Duodenal mucosa (tissue), 2 donors: ENCODE measurements at regions not wholly inside any gene's neighbourhood (a gene's known extent, or its start where the extent isn't known, plus 50 kb on each side); places are given as distances from the start of the nearest gene placed in this dataset.

Source experiments
- H3K27ac ChIP-seq: one replicate; pipeline ENCODE4 v1.7.0; 2013; ENCODE audit warnings: low read depth, low read length
- H3K27me3 ChIP-seq, 2 donors: one replicate each; pipeline ENCODE4 v1.7.0; 2013; ENCODE audit warnings: low read length in 2 of 2, control low read depth in 1 of 2; ENCODE audit not compliant: insufficient read depth in 2 of 2, control insufficient read depth in 1 of 2
- H3K36me3 ChIP-seq, 2 donors: one replicate each; pipeline ENCODE4 v1.7.0; 2013; ENCODE audit warnings: low read length in 2 of 2, control low read depth in 1 of 2; ENCODE audit not compliant: insufficient read depth in 2 of 2, control insufficient read depth in 1 of 2
- H3K4me1 ChIP-seq, 2 donors: one replicate each; pipeline ENCODE4 v1.7.0; 2013; ENCODE audit warnings: low read length in 2 of 2, control low read depth in 1 of 2; ENCODE audit not compliant: insufficient read depth in 2 of 2, control insufficient read depth in 1 of 2
- H3K4me3 ChIP-seq, 2 donors: one replicate each; pipeline ENCODE4 v1.7.0; 2013; ENCODE audit warnings: low read length in 2 of 2, low read depth in 1 of 2
- H3K9ac ChIP-seq, 2 donors: one replicate each; pipeline ENCODE4 v1.7.0; 2013; ENCODE audit warnings: low read length in 2 of 2, low read depth in 1 of 2
- H3K9me3 ChIP-seq, 2 donors: one replicate each; pipeline ENCODE4 v1.7.0; 2013; ENCODE audit warnings: low read length in 2 of 2, control low read depth in 1 of 2; ENCODE audit not compliant: control insufficient read depth in 1 of 2

GRCh38 chr5:3954633-3955032, 359.0 kb downstream of the IRX1 start:
- H3K9me3 ChIP-seq, result peaks cover 0 to 2% of the 10 kb centered on the region in 2 donors
- H3K4me3 ChIP-seq, result no peak overlapping the region
- H3K36me3 ChIP-seq, result no peaks in the 10 kb centered on the region
- H3K27me3 ChIP-seq, result no peaks in the 10 kb centered on the region
- H3K9ac ChIP-seq, result no peak overlapping the region
- H3K27ac ChIP-seq, result no peak overlapping the region
- no peaks in the 10 kb centered on the region for H3K4me1 ChIP-seq

GRCh38 chr5:3957658-3958057, 362.0 kb downstream of the IRX1 start:
- Histone ChIP-seq H3K27ac (no peak overlapping the region), H3K9ac (no peak overlapping the region), H3K4me1 (no peaks in the 10 kb centered on the region), H3K4me3 (no peak overlapping the region), H3K36me3 (no peaks in the 10 kb centered on the region), H3K9me3 (peaks cover 0 to 2% of the 10 kb centered on the region in 2 donors), H3K27me3 (no peaks in the 10 kb centered on the region)

DNA sequence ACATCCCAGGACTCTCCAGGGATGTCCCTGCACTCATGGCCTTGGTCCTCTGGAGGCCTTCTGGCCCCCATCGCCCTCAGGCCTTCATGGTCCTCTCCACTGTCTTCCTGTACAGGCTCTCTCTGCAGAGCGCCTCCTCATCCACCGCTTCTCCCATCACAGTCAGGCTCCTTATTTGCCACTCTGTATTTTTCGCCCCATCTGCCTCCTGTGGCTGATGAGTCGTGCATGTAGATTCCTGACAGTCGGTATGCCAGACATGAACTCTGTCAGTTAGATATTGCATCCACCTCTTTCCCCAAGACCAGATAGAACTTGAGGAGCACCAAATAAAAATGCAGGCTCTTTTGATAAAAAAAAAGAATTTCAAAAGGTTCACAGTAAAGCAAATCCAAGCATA, 362.8 kb downstream of the IRX1 start:
- H3K4me3 ChIP-seq, result no peak overlapping the region
- no peaks in the 10 kb centered on the region for H3K4me1 ChIP-seq
- H3K9ac ChIP-seq, result no peak overlapping the region
- peaks cover 0 to 2% of the 10 kb centered on the region in 2 donors for H3K9me3 ChIP-seq
- no peak overlapping the region for H3K27ac ChIP-seq
- H3K27me3 ChIP-seq, result no peaks in the 10 kb centered on the region
- H3K36me3 ChIP-seq, result no peaks in the 10 kb centered on the region

- Histone ChIP-seq H3K4me3 (no peak overlapping the region), H3K9me3 (peaks cover 0 to 2% of the 10 kb centered on the region in 2 donors), H3K4me1 (no peaks in the 10 kb centered on the region), H3K9ac (no peak overlapping the region), H3K27ac (no peak overlapping the region), H3K36me3 (no peaks in the 10 kb centered on the region), H3K27me3 (no peaks in the 10 kb centered on the region)
Observed at GRCh38 chr5:3962113-3962512, 366.5 kb downstream of the IRX1 start.

DNA sequence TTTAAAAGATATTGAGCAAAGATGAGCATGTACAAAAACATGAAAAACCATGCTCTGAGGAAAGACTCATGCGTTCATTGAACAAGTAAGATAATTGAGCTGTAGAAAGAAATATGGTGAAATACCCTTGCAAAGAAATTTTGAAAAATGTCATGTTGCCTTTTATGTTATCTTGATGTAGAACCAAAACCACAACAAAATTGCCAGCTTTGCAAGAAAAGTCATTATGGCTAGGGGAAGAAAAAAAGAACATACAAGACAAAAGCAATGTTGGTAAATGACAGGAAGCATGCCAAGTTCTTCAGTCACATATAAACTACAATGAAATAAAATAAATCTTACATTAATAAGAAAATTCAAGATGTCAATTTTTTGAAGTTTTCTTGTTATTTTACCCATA, 368.0 kb downstream of the IRX1 start:
- no peaks in the 10 kb centered on the region for H3K36me3 ChIP-seq
- H3K9me3 ChIP-seq, result peaks cover 3 to 10% of the 10 kb centered on the region in 2 donors
- no peak overlapping the region for H3K4me3 ChIP-seq
- no peak overlapping the region for H3K9ac ChIP-seq
- no peak overlapping the region for H3K27ac ChIP-seq
- no peaks in the 10 kb centered on the region for H3K4me1 ChIP-seq
- H3K27me3 ChIP-seq, result no peaks in the 10 kb centered on the region

DNA sequence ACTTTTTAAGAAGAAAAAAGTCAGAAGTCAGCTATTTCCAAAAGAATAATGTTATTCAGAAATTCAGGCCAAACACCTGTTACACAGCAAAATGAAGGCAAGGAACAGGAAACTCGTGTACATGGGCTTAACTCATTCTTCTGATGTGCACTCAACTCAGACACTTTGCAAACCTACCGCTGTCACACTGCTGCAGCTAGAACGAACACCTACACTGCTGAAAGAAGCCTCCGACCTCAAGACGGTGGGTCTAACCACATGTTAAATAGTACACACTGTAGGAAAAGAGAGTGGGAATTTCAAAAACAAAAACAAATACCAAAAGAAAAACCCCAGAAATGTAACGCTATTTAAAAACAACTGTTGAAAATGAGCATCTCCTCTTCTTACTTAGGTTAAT, 384.5 kb downstream of the IRX1 start:
- Histone ChIP-seq H3K4me1 (no peaks in the 10 kb centered on the region), H3K27me3 (no peaks in the 10 kb centered on the region), H3K4me3 (no peak overlapping the region), H3K9ac (no peak overlapping the region), H3K27ac (no peak overlapping the region), H3K36me3 (no peaks in the 10 kb centered on the region), H3K9me3 (peaks cover 0 to 7% of the 10 kb centered on the region in 2 donors)

- Histone ChIP-seq H3K27ac (no peak overlapping the region), H3K9me3 (peaks cover 0 to 4% of the 10 kb centered on the region in 2 donors), H3K27me3 (no peaks in the 10 kb centered on the region), H3K4me1 (no peaks in the 10 kb centered on the region), H3K4me3 (no peak overlapping the region), H3K9ac (no peak overlapping the region), H3K36me3 (no peaks in the 10 kb centered on the region)
Observed at GRCh38 chr5:3987867-3988266, 392.2 kb downstream of the IRX1 start.

GRCh38 chr5:3993856-3994473, 398.3 kb downstream of the IRX1 start:
- H3K27ac ChIP-seq, result no peak overlapping the region
- no peaks in the 10 kb centered on the region for H3K36me3 ChIP-seq
- peaks cover 0 to 4% of the 10 kb centered on the region in 2 donors for H3K9me3 ChIP-seq
- no peaks in the 10 kb centered on the region for H3K27me3 ChIP-seq
- H3K4me1 ChIP-seq, result no peaks in the 10 kb centered on the region
- no peak overlapping the region for H3K4me3 ChIP-seq
- H3K9ac ChIP-seq, result no peak overlapping the region

DNA sequence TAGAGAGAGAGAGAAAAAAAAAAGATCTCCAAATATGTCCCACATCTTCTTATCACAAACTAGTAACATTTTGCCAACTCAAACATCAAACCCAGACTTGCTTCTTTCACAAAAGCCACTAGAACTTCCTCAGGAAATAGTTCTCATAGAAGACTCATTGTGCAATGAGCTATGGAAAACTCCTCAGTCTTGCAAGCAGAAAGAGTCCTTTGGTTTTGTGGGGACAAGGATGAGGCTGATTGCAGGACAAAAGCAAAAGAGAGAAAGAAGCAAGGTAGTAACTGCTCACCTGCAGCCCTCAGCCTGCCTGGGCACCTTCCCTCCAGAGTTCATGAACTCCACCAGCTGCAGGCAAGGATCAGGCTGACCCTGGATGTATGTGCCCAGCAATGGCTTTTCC, 399.0 kb downstream of the IRX1 start:
- H3K27me3 ChIP-seq, result no peaks in the 10 kb centered on the region
- H3K9ac ChIP-seq, result no peak overlapping the region
- H3K9me3 ChIP-seq, result peaks cover 0 to 4% of the 10 kb centered on the region in 2 donors
- no peaks in the 10 kb centered on the region for H3K36me3 ChIP-seq
- no peak overlapping the region for H3K4me3 ChIP-seq
- no peak overlapping the region for H3K27ac ChIP-seq
- H3K4me1 ChIP-seq, result no peaks in the 10 kb centered on the region

GRCh38 chr5:3995954-3996619, 400.5 kb downstream of the IRX1 start:
- Histone ChIP-seq H3K27me3 (no peaks in the 10 kb centered on the region), H3K4me3 (no peak overlapping the region), H3K36me3 (no peaks in the 10 kb centered on the region), H3K9me3 (peaks cover 0 to 4% of the 10 kb centered on the region in 2 donors), H3K9ac (no peak overlapping the region), H3K27ac (no peak overlapping the region), H3K4me1 (no peaks in the 10 kb centered on the region)
